ENCODE measurements at regions not wholly inside any gene's neighbourhood (a gene's known extent, or its start where the extent isn't known, plus 50 kb on each side); places are given as distances from the start of the nearest gene placed in this dataset.
A peak's percentile ranks its signal among the peaks of the same experiment; 100 is the strongest.
"Not testable (repeated sequence)": the region's sequence is repeated elsewhere in the genome, so short reads cannot be mapped to it uniquely, and the experiment has no call there.

GRCh38 chr9:124125651-124125977 is 114.0 kb downstream of the LHX2 start:
- no peak for DNase-seq (ENCODE audit: low spot score)

GRCh38 chr9:124126648-124127646 is 115.4 kb downstream of the LHX2 start:
- DNase-seq (ENCODE audit: low spot score): peak; percentile 69

- no peak for DNase-seq (ENCODE audit: low spot score)
Observed at GRCh38 chr9:124128568-124129166, 117.1 kb downstream of the LHX2 start.

- DNase-seq (ENCODE audit: low spot score): no peak
Observed at GRCh38 chr9:124130277-124131075, 118.9 kb downstream of the LHX2 start.

DNA sequence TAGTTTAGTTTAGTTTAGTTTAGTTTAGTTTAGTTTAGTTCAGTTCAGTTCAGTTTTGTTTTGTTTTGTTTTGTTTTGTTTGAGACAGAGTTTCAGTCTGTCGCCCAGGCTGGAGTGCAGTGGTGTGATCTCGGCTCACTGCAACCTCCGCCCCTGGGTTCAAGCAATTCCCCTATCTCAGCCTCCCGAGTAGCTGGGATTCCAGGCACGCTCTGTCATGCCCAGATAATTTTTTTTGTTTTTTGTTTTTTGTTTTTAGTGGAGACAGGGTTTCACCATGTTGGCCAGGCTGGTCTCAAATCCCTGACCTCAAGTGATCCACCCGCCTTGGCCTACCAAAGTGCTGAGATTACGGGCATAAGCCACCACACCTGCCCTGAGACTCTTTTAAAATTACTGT is 120.0 kb downstream of the LHX2 start:
- DNase-seq (ENCODE audit: low spot score): not testable (repeated sequence)

DNA sequence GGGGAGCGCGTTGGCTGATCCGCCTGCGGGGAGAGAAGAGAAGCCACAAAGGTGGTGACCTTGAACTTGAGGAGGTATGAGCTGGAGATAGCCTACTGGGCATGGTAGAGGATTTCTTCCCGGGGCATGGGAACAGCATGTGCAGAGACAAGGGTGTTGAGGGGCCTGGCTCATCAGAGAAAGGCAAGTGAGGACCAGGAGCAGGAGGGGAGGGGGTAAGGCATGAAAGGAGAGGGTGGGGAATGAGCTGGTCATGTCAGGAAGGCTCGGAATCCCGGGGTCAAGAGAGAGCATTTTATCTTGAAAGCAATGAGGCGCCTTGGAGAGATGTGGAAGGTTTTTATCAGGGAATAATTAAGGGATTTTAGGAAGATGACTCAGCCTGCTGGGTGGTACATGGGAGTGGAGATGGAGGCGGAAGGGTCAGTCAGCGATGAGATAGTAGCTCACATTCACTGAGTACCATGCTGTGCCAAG is 121.1 kb downstream of the LHX2 start:
- no peak for DNase-seq (ENCODE audit: low spot score)

DNA sequence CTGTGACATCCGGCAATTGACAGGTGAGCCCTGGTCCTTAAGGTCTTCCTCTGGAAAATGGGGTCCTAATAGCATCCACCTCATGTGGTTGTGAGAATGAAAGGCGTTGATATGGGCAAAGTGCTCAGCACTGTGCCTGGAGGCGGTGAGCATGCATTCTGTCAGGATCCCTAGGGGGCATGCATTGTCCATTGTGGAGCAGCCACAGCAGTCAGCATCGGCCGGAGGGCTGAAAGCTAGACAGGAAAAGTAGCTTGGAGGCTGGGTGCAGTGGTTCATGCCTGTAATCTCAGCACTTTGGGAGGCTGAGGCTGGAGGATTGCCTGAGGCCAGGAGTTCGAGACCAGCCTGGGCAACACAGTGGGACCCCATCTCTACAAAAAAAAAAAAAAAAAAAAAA is 122.2 kb downstream of the LHX2 start:
- DNase-seq (ENCODE audit: low spot score): no peak

GRCh38 chr9:124134526-124134925 is 123.0 kb downstream of the LHX2 start:
- DNase-seq (ENCODE audit: low spot score): no peak

DNA sequence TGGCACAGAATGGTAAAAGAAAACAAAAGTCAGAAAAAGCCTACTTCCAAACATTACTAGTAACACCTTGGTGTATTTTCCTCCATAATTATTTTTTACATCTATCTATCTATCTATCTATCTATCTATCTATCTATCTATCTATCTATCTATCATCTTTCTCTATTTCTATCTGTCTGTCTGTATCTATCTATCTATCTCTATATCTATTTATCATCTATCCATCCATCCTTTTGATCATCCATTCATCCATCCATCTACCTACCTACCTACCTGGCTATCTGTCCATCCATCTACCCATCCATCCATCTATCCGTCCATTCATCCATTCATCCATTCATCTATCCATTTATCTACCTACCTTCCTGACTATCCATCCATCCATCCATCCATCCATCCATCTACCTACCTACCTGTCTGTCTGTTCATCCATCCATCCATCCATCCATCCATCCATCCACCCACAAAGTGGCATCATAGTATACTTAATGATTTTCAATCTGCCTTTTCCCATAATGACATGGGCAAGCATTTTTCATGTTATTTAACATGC is 121.9 kb upstream of the NEK6 start:
- DNase-seq (ENCODE audit: low spot score): no peak

DNA sequence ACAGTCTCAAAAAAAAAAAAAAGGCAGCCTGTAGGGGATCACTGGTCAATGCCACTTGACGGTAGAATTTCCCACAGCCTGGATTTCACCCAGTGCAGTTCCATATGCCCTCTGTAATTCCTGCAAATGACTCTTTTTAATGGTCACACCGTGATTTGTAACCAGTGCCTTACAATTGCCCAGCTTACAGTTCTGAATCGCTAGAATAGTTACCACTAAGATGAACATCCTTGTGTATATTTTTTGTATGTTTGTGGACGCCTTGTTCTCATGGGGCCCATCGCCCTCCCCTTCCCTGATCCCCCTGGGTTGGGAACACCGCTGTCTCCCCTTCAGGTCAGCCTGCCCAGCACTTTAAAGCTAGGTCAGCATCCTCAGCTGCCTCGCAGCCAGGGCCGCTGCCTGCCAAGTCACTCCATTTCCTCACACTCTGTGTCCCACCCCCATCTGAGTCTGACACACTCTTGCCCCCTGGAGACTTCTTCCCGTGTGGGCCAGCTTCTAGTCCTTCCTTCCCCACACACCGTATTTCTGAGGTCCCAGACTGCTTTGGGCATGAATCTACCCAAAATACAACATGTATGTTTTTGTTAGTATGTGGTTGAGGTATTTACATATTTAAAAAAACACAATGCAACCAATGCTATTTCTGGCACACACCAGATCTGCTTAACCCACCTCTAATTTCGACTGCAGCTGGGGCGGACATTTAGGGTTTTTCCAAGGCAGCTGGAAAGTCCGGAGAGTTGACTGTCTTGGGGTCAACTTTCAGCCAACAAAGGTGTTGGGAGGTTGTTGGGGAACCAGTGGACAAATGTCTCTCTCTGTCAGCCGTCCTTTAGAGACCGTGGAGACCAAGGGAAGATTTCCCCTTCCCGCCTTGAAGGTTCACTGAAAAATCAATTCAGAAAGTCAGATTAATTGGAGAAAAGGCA is 120.5 kb upstream of the NEK6 start:
- no peak for DNase-seq (ENCODE audit: low spot score)

DNA sequence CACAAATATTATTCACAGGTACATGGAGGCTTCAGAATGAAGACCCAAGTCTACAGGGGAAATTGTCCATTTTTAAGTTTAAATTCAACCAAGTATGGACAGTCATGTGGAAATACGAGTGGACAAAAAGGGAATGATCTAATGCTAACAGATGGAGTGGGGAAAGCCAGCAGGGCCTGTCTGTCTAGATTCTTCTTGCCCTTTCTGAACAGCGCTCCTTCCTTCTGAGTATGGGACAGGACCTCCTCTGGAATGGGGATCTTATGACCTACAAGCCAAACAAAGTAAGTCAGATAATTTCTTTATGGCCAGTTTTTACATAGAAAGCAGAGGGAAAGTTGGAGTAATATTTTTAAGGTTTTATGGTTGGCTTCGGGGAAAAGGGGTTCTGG is 119.8 kb upstream of the NEK6 start:
- no peak for DNase-seq (ENCODE audit: low spot score)

GRCh38 chr9:124139001-124139400 is 118.7 kb upstream of the NEK6 start:
- DNase-seq (ENCODE audit: low spot score): peak; percentile 73

- no peak for DNase-seq (ENCODE audit: low spot score)
Observed at GRCh38 chr9:124140941-124141568, 116.7 kb upstream of the NEK6 start.

DNA sequence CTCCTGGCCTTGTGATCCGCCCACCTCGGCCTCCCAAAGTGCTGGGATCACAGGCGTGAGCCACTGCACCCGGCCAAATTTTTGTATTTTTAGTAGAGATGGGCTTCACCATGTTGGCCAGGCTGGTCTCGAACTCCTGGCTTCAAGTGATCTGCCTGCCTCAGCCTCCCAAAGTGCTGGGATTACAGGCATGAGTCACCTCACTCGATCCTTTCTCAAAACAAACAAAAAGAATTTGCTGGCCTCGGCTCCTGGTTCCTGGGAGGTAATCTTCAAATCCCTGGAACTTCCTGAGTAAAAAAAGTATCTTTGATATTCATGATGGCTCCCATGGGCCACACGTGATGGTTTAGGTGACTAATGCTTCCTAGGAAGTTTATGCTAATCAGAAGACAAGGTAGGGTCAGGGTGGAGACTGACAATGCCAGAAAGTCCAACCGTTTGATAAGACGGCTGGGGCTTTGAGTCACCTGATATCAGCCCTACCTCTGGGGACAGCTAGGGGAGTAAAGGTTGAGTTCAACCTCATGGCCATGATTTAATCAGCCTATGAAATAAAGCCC is 113.1 kb upstream of the NEK6 start:
- DNase-seq (ENCODE audit: low spot score): not testable (repeated sequence)

DNA sequence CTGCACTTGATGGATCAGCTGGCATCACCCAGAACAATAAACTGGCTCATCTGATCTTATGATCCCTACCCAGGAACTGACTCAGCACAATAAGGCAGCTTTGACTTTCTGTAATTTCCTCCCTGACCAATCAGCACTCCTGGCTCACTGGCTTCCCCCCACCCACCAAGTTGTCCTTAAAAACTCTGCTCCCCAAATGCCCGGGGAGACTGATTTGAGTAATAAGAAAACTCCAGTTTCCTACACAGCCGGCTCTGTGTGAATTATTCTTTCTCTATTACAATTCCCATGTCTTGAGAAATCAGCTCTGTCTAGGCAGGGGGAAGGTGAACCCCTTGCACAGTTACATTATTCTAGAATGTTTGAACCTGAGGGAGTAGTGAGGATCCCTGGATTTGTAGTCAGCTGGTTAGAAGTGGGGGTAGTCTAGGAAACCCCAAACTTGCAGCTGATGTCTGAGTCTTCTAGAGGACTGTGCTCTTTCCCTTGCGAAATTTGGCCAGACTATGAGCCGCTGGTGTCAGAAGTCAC is 111.7 kb upstream of the NEK6 start:
- no peak for DNase-seq (ENCODE audit: low spot score)

- no peak for DNase-seq (ENCODE audit: low spot score)
Observed at GRCh38 chr9:124149992-124150391, 107.8 kb upstream of the NEK6 start.

DNA sequence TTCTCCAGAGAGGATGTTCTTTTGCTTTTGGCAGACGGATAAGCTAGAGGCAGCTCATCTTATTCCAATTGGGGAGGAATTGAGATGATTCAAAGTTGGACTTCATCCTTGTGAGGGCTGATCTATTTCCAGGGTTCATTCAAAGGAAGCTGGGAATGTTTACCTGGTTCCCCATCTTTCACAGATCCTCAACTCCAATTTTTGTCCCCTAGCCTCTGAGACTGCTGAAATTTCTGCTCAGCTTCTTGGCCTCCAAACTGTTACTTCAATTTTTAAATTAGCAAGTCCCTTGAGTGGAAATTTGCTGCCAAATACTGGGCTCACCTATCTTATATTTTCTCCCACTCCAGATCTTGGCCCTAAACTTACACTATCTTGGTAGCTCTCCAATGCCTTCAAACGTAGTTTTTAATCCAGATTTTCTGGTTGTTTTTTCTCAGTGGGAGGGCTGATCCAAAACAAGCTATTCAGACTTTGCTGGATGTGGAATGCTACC is 93.9 kb upstream of the NEK6 start:
- no peak for DNase-seq (ENCODE audit: low spot score)

DNA sequence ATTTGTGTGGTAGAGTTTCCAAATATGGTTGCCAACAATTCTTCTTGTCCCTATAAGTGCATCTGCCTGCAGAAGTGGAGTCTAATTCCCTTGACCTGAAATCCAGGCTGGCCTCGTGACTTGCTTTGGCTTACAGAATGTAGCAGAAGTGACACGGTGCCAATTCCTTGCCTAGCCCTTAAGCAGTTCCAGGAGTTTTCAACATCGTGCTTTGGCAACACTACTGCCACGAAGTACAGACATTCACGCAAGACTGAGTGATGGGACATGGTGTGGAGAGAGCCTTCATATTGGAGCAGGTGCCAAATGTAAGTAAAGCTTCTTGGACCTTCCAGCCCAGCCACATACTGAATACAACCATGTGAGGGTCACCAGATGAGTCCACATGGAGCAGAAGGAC is 92.9 kb upstream of the NEK6 start:
- DNase-seq (ENCODE audit: low spot score): no peak

DNA sequence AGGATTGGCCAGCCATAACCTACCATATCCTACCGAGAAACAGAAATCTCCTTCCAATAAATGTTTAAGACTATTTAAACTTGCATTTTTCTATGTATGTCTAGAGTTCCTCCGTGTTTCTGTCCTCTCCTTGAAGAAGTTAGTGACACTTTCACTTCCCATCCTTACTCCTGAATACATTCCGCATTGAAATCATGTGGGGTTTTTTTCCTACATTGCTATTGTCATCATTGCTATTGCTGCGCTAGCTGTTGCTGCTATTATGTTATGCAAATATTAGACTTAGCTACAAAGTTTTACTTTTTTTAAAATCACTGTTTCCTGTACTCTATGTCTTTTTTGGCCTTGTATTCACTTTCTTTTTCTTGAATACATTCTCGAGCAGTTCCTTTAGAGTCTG is 83.3 kb upstream of the NEK6 start:
- DNase-seq (ENCODE audit: low spot score): no peak

DNA sequence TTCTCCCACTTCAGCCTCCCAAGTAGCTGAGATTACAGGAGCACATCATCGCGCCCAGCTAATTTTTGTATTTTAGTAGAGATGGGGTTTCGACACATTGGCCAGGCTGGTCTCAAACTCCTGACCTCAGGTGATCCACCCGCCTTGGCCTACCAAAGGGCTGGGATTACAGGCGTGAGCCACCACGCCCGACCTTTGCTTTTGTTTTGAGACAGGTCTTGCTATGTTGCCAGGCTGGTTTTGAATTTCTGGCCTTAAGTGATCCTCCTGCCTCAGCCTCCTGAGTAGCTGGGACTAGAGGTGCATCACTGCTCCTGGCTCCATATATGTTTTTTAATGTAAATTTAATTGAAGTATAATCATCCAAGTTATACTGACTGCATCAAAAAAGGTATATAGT is 80.2 kb upstream of the NEK6 start:
- DNase-seq (ENCODE audit: low spot score): not testable (repeated sequence)

Measured in hepatic stellate cell (primary cell).